Stimulated activated naive CD8-positive, alpha-beta T cell treated with anti-CD3 and anti-CD28 coated beads, Interleukin-15, amount 100 ng/mL, for 72 hours (primary cell): ENCODE measurements at regions not wholly inside any gene's neighbourhood (a gene's known extent, or its start where the extent isn't known, plus 50 kb on each side); places are given as distances from the start of the nearest gene placed in this dataset.

ENCODE experiments used
- ATAC-seq: fragments of 150-1000 bp; cut with Tn5 transposase; 2 replicates; pipeline ENCODE4 v1.10.0; 2021; ENCODE audit warnings: mild to moderate bottlenecking, moderate library complexity
- DNase-seq, 2 donors: peaks; one replicate each; pipeline ENCODE4 v3.0.0; 2021 to 2022
- H3K27ac Mint-ChIP-seq, 2 donors: one replicate each; pipeline ENCODE4 v1.8.0; 2022; ENCODE audit warnings: mild to moderate bottlenecking in 2 of 2, mixed read lengths in 2 of 2, moderate library complexity in 2 of 2
- H3K27me3 Mint-ChIP-seq: one replicate; pipeline ENCODE4 v1.8.0; 2022; ENCODE audit warnings: mixed read lengths
- H3K4me1 Mint-ChIP-seq: one replicate; pipeline ENCODE4 v1.8.0; 2022; ENCODE audit warnings: mild to moderate bottlenecking, mixed read lengths
- H3K4me3 Mint-ChIP-seq, 2 donors: one replicate each; pipeline ENCODE4 v1.8.0; 2022; ENCODE audit warnings: mild to moderate bottlenecking in 2 of 2, mixed read lengths in 2 of 2, moderate library complexity in 1 of 2
- H3K9me3 Mint-ChIP-seq, 2 donors: one replicate each; pipeline ENCODE4 v1.8.0; 2022; ENCODE audit warnings: mixed read lengths in 2 of 2

DNA sequence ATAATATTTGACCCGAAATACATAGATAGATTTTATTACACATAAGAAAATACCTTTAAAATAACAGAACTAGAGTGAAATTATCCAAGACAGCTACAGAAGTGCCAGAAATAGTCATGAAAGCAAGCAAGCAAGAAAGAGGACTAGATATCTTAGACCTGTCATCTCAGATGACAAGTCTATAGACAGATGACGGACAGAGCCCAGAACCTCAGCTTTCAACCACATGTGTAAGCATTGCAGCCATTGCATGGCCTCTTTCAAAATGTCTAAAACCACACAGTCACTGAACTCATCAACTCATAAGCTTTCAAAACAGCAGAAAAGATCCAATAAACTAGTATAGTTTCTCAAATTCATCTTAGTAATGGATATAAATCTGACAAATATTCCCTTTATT lies 59.8 kb upstream of the FHIT start:
- H3K27me3 Mint-ChIP-seq = peaks cover 37% of the 10 kb centered on the region
- H3K9me3 Mint-ChIP-seq = no peaks in the 10 kb centered on the region

DNA sequence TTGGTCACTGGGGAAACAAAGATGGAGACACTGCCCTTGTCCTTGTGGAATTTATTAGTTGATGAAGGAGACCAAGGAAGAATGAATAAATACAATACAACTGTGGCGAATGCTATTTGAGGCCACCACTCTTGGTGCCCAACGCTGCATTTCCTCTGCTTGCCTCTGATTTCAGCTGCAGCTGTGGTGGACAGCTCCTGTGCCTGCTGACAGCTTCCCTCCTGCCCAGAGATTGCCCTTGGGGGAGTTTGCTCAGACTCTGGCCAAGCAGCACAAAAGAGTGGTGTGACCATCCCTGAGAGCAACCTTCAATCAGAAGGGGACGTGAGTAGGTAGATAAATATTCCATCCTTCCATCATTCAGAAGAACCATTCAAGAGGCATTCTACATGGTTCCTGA lies 64.6 kb upstream of the FHIT start:
- ATAC-seq = no peak
- H3K4me3 Mint-ChIP-seq = no peak overlapping the region
- no peak for DNase-seq

More for the DNA sequence above, 59.8 kb upstream of the FHIT start:
- H3K4me1 Mint-ChIP-seq = no peaks in the 10 kb centered on the region
- DNase-seq (no peak), ATAC-seq (no peak)
- no peak overlapping the region for H3K4me3 Mint-ChIP-seq
- no peak overlapping the region for H3K27ac Mint-ChIP-seq

DNA sequence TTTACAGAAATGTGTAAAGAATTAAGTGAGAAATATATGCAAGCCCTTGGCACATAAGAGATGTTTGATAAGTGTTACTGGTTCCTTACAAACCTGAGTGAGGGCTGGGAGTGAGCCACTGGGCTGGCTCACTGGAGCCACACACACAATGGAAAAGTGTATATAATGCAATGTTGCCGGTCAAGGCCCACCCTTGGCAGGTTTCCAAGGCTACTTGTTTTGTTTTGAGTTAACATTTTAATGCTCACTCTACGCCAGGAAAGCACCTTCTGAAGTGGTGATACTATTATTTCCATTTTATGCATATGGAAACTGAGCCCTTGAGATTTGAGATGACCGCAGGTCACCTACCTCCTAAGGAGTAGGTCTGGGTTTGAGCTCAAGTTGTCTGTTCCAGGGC lies 71.8 kb upstream of the FHIT start:
- H3K4me3 Mint-ChIP-seq = no peak overlapping the region
- H3K27me3 Mint-ChIP-seq = peaks cover 9% of the 10 kb centered on the region
- H3K27ac Mint-ChIP-seq = no peak overlapping the region
- no peaks in the 10 kb centered on the region for H3K9me3 Mint-ChIP-seq
- no peaks in the 10 kb centered on the region for H3K4me1 Mint-ChIP-seq
- ATAC-seq (no peak), DNase-seq (no peak)

More for the DNA sequence above, 64.6 kb upstream of the FHIT start:
- no peaks in the 10 kb centered on the region for H3K4me1 Mint-ChIP-seq
- H3K27ac Mint-ChIP-seq = no peak overlapping the region
- H3K9me3 Mint-ChIP-seq = no peaks in the 10 kb centered on the region
- H3K27me3 Mint-ChIP-seq = peaks cover 45% of the 10 kb centered on the region

GRCh38 chr3:61331929-61332552 lies 80.8 kb upstream of the FHIT start:
- no peak for DNase-seq
- Mint-ChIP-seq H3K27me3 (peaks cover 22% of the 10 kb centered on the region), H3K9me3 (no peaks in the 10 kb centered on the region), H3K4me1 (no peaks in the 10 kb centered on the region), H3K4me3 (no peak overlapping the region), H3K27ac (no peak overlapping the region)
- no peak for ATAC-seq

DNA sequence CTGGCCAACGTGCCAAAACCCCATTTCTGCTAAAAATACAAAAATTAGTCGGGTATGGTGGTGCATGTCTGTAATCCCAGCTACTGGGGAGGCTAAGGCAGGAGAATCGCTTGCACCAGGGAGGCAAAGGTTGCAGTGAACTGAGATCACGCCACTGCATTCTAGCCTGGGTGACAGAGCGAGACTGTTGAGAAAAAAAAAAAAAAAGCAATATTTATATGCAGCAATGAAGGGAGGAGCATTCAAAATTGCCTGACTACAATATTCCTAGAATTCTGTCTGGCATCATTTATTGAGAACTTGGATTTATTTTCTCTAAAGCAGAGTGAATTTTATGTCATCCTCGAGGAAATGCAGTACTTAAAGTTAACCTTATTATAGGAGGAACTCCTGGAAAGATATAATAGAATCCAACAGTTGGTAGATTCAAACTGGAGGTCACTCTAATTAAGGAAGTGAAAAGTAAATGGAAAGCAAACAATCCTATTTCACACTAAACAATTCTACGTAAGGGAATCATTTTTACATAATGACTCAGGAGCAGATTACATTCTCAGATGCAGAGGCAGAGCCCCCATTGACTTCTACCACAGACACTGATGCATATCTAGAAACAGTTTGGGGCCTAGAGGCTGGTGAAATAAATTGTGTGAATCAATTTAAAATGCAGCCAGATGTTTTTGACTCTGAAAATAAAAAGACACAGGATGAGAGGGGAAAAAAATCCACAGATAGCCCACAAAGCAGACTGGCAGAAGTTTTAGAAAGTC lies 82.1 kb upstream of the FHIT start:
- no peaks in the 10 kb centered on the region for H3K9me3 Mint-ChIP-seq
- H3K4me1 Mint-ChIP-seq = no peaks in the 10 kb centered on the region
- H3K27ac Mint-ChIP-seq = no peak overlapping the region
- no peak overlapping the region for H3K4me3 Mint-ChIP-seq
- ATAC-seq = no peak
- DNase-seq = no peak
- H3K27me3 Mint-ChIP-seq = peaks cover 22% of the 10 kb centered on the region

GRCh38 chr3:61334783-61335182 lies 83.5 kb upstream of the FHIT start:
- H3K27me3 Mint-ChIP-seq = peaks cover 22% of the 10 kb centered on the region
- DNase-seq (no peak), ATAC-seq (no peak)
- H3K27ac Mint-ChIP-seq = no peak overlapping the region
- H3K9me3 Mint-ChIP-seq = no peaks in the 10 kb centered on the region
- H3K4me1 Mint-ChIP-seq = no peaks in the 10 kb centered on the region
- H3K4me3 Mint-ChIP-seq = no peak overlapping the region

DNA sequence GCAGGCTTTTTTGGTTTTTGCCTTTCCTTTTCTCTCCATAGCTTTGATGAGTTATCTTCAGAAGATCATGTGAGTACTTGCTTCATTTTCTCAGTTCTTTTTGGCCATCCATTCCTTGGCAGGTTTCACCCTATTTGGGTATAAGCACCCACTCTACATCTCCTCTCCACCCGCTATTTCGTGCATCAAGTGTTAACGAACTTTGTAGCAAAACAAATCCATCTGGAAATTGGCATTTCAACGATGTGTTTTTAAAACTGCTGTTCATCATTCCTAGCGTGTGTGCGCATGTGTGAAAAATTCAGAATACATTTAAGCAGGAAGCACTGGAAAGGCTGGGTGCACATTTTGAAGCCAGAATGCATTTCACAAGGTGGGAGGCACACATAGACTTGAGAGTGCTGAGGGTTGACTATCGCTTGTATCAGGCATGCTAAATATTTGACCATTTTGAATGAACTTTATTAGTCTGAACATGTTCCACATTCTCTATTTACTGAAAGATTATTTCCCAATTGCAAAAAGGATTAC lies 89.7 kb upstream of the FHIT start:
- no peaks in the 10 kb centered on the region for H3K9me3 Mint-ChIP-seq
- H3K27me3 Mint-ChIP-seq = no peaks in the 10 kb centered on the region
- ATAC-seq (no peak), DNase-seq (no peak)
- H3K4me1 Mint-ChIP-seq = no peaks in the 10 kb centered on the region
- H3K27ac Mint-ChIP-seq = no peak overlapping the region
- H3K4me3 Mint-ChIP-seq = no peak overlapping the region

DNA sequence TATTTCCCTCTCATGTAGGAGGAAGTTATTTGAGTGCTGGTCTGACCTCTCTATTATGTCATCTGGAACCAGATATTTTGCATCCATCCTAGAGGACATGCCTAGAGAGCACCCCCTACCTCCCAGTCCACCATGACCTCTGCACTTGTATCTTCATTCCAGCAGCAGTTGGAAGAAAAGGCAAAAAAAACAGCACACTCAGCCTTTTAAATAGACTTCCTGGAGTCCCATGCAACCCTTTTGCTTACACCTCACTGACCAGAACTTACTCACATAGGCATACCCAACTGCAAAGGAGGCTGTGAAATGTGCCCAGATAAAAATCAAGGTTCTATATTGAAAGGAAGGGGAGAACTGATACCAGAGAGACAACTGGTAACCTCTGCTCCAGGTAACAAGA lies 92.3 kb upstream of the FHIT start:
- H3K27ac Mint-ChIP-seq = no peak overlapping the region
- no peaks in the 10 kb centered on the region for H3K27me3 Mint-ChIP-seq
- ATAC-seq (no peak), DNase-seq (no peak)
- H3K9me3 Mint-ChIP-seq = no peaks in the 10 kb centered on the region
- no peaks in the 10 kb centered on the region for H3K4me1 Mint-ChIP-seq
- no peak overlapping the region for H3K4me3 Mint-ChIP-seq

- Mint-ChIP-seq H3K9me3 (no peaks in the 10 kb centered on the region), H3K4me3 (no peak overlapping the region), H3K4me1 (no peaks in the 10 kb centered on the region), H3K27ac (no peak overlapping the region), H3K27me3 (no peaks in the 10 kb centered on the region)
- DNase-seq (no peak), ATAC-seq (no peak)
Measured at GRCh38 chr3:61345020-61345419, 93.8 kb upstream of the FHIT start.

GRCh38 chr3:61347981-61348380 lies 96.7 kb upstream of the FHIT start:
- Mint-ChIP-seq H3K27me3 (no peaks in the 10 kb centered on the region), H3K27ac (no peak overlapping the region), H3K9me3 (no peaks in the 10 kb centered on the region), H3K4me1 (no peaks in the 10 kb centered on the region), H3K4me3 (no peak overlapping the region)
- ATAC-seq = no peak
- no peak for DNase-seq

- ATAC-seq (no peak), DNase-seq (no peak)
- Mint-ChIP-seq H3K4me3 (no peak overlapping the region), H3K9me3 (no peaks in the 10 kb centered on the region), H3K4me1 (no peaks in the 10 kb centered on the region), H3K27me3 (no peaks in the 10 kb centered on the region), H3K27ac (no peak overlapping the region)
Measured at GRCh38 chr3:61349717-61350116, 98.5 kb upstream of the FHIT start.

GRCh38 chr3:61350782-61351309 lies 99.6 kb upstream of the FHIT start:
- DNase-seq (no peak), ATAC-seq (no peak)
- Mint-ChIP-seq H3K4me3 (no peak overlapping the region), H3K27me3 (no peaks in the 10 kb centered on the region), H3K27ac (no peak overlapping the region), H3K4me1 (no peaks in the 10 kb centered on the region), H3K9me3 (no peaks in the 10 kb centered on the region)

- no peak for ATAC-seq
- Mint-ChIP-seq H3K27me3 (no peaks in the 10 kb centered on the region), H3K9me3 (no peaks in the 10 kb centered on the region), H3K4me3 (no peak overlapping the region), H3K4me1 (no peaks in the 10 kb centered on the region), H3K27ac (no peak overlapping the region)
- DNase-seq = no peak
Measured at GRCh38 chr3:61352306-61352705, 101.1 kb upstream of the FHIT start.

- Mint-ChIP-seq H3K27me3 (no peaks in the 10 kb centered on the region), H3K9me3 (no peaks in the 10 kb centered on the region), H3K4me1 (no peaks in the 10 kb centered on the region), H3K27ac (no peak overlapping the region), H3K4me3 (no peak overlapping the region)
- ATAC-seq (no peak), DNase-seq (no peak)
Measured at GRCh38 chr3:61353382-61353781, 102.1 kb upstream of the FHIT start.

DNA sequence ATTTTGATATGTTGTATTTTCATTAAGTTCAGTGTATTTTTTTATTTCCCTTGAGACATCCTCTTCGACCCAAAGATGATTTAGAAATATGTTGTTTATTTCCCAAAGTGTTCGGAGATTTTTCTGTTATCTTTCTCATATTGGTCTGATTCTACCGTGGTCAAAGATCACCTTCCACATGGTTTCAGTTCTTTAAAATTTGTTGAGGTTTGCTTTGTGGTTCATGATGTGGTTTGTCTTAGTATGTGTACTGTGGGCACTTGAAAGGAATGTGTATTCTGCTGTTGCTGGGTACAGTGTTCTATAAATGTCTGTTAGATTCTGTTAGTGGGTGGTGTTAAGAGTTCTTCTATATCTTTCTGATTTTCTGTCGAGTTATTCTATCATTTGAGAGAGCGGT lies 103.4 kb upstream of the FHIT start:
- Mint-ChIP-seq H3K4me1 (no peaks in the 10 kb centered on the region), H3K4me3 (no peak overlapping the region)

GRCh38 chr3:61356685-61357084 lies 105.4 kb upstream of the FHIT start:
- no peak overlapping the region for H3K4me3 Mint-ChIP-seq
- no peak for ATAC-seq
- no peak for DNase-seq

More for the DNA sequence above, 103.4 kb upstream of the FHIT start:
- H3K9me3 Mint-ChIP-seq = no peaks in the 10 kb centered on the region
- no peaks in the 10 kb centered on the region for H3K27me3 Mint-ChIP-seq
- DNase-seq (no peak), ATAC-seq (no peak)
- H3K27ac Mint-ChIP-seq = no peak overlapping the region

More at GRCh38 chr3:61356685-61357084, 105.4 kb upstream of the FHIT start:
- Mint-ChIP-seq H3K27me3 (peaks cover 4% of the 10 kb centered on the region), H3K27ac (no peak overlapping the region), H3K4me1 (no peaks in the 10 kb centered on the region), H3K9me3 (no peaks in the 10 kb centered on the region)
